ENCODE measurements at regions not wholly inside any gene's neighbourhood (a gene's known extent, or its start where the extent isn't known, plus 50 kb on each side); places are given as distances from the start of the nearest gene placed in this dataset.

- Histone ChIP-seq H3K4me1 (no peaks in the 10 kb centered on the region), H3K27me3 (no peaks in the 10 kb centered on the region), H3K36me3 (no peaks in the 10 kb centered on the region), H3K9me3 (peaks cover 0 to 6% (median 0%) of the 10 kb centered on the region in 4 donors), H3K4me3 (no peak overlapping the region), H3K27ac (no peak overlapping the region)
- TF ChIP-seq CTCF (IDR thresholded peaks at IDR 0.05) (no peak), POLR2A (IDR thresholded peaks at IDR 0.05) (no peak), EP300 (IDR thresholded peaks at IDR 0.05) (no peak)
- WGBS, 2 donors = 73 to 78% methylated on average over 7 of the region's 7 CpGs
- DNase-seq (ENCODE audit: low spot score in 2 of 2) = no peak
Observed at GRCh38 chr3:22225161-22225560, 474.2 kb upstream of the ZNF385D start.

- no peaks in the 10 kb centered on the region for H3K27me3 ChIP-seq
- H3K27ac ChIP-seq = no peak overlapping the region
- no peak for DNase-seq (ENCODE audit: low spot score in 2 of 2)
- peaks cover 0 to 11% (median 0%) of the 10 kb centered on the region in 4 donors for H3K9me3 ChIP-seq
- TF ChIP-seq EP300 (IDR thresholded peaks at IDR 0.05) (no peak), POLR2A (IDR thresholded peaks at IDR 0.05) (no peak), CTCF (IDR thresholded peaks at IDR 0.05) (no peak)
- no peak overlapping the region for H3K4me3 ChIP-seq
- no peaks in the 10 kb centered on the region for H3K36me3 ChIP-seq
- WGBS, 2 donors = 43 to 44% methylated on average over 1 of the region's 1 CpG
- H3K4me1 ChIP-seq = no peaks in the 10 kb centered on the region
Observed at GRCh38 chr3:22228705-22229104, 477.7 kb upstream of the ZNF385D start.

- TF ChIP-seq EP300 (IDR thresholded peaks at IDR 0.05) = no peak
- no peak for TF ChIP-seq POLR2A (IDR thresholded peaks at IDR 0.05)
- Histone ChIP-seq H3K4me3 (no peak overlapping the region), H3K9me3 (peaks cover 0 to 11% (median 0%) of the 10 kb centered on the region in 4 donors), H3K36me3 (no peaks in the 10 kb centered on the region), H3K27me3 (no peaks in the 10 kb centered on the region), H3K4me1 (no peaks in the 10 kb centered on the region), H3K27ac (no peak overlapping the region)
- no peak for DNase-seq (ENCODE audit: low spot score in 2 of 2)
- WGBS, 2 donors = 60 to 62% methylated on average over 1 of the region's 1 CpG
Observed at GRCh38 chr3:22231061-22231460, 480.1 kb upstream of the ZNF385D start.

- no peaks in the 10 kb centered on the region for H3K36me3 ChIP-seq
- TF ChIP-seq POLR2A (IDR thresholded peaks at IDR 0.05) (no peak), CTCF (IDR thresholded peaks at IDR 0.05) (no peak), EP300 (IDR thresholded peaks at IDR 0.05) (no peak)
- H3K27ac ChIP-seq = no peak overlapping the region
- H3K4me1 ChIP-seq = no peaks in the 10 kb centered on the region
- no peaks in the 10 kb centered on the region for H3K27me3 ChIP-seq
- 60 to 64% methylated on average over 3 of the region's 3 CpGs for WGBS, 2 donors
- H3K4me3 ChIP-seq = no peak overlapping the region
- H3K9me3 ChIP-seq = peaks cover 0 to 4% (median 0%) of the 10 kb centered on the region in 4 donors
- no peak for DNase-seq (ENCODE audit: low spot score in 2 of 2)
Observed at GRCh38 chr3:22236490-22237270, 485.7 kb upstream of the ZNF385D start.

GRCh38 chr3:22239011-22239410 is 488.0 kb upstream of the ZNF385D start:
- no peak for DNase-seq (ENCODE audit: low spot score in 2 of 2)
- no peak overlapping the region for H3K4me3 ChIP-seq
- H3K27me3 ChIP-seq = no peaks in the 10 kb centered on the region
- no peak overlapping the region for H3K27ac ChIP-seq
- no peaks in the 10 kb centered on the region for H3K36me3 ChIP-seq
- TF ChIP-seq CTCF (IDR thresholded peaks at IDR 0.05) = no peak
- no peak for TF ChIP-seq POLR2A (IDR thresholded peaks at IDR 0.05)
- TF ChIP-seq EP300 (IDR thresholded peaks at IDR 0.05) = no peak
- H3K4me1 ChIP-seq = no peaks in the 10 kb centered on the region
- WGBS, 2 donors = 56 to 76% methylated on average over 4 of the region's 4 CpGs
- no peaks in the 10 kb centered on the region for H3K9me3 ChIP-seq
